Hepatocyte (in vitro differentiated cells): ENCODE measurements at regions not wholly inside any gene's neighbourhood (a gene's known extent, or its start where the extent isn't known, plus 50 kb on each side); places are given as distances from the start of the nearest gene placed in this dataset.
A peak's percentile ranks its signal among the peaks of the same experiment; 100 is the strongest.

Source experiments
- DNase-seq: peaks from one replicate; pipeline ENCODE4 v3.0.0-alpha.2; 2016; ENCODE audit warnings: low spot score
- H2AFZ ChIP-seq: fragments of 200-600 bp; sonication (generic); 2 replicates; pipeline ENCODE4 v1.6.0; 2016; ENCODE audit warnings: antibody characterized with exemption, mild to moderate bottlenecking
- H3K27ac ChIP-seq: fragments of 200-600 bp; sonication (generic); 2 replicates; pipeline ENCODE4 v1.5.1; 2016; ENCODE audit warnings: mild to moderate bottlenecking
- H3K27me3 ChIP-seq: fragments of 200-600 bp; sonication (generic); 2 replicates; pipeline ENCODE4 v1.6.1; 2016
- H3K36me3 ChIP-seq: fragments of 200-600 bp; sonication (generic); replicated peaks from 2 replicates; pipeline ENCODE4 v1.5.1; 2016; ENCODE audit warnings: low read depth; ENCODE audit not compliant: insufficient read depth
- H3K4me1 ChIP-seq: fragments of 200-600 bp; sonication (generic); 2 replicates; pipeline ENCODE4 v1.5.1; 2016; ENCODE audit warnings: mild to moderate bottlenecking, moderate library complexity; ENCODE audit not compliant: insufficient read depth
- H3K4me2 ChIP-seq: fragments of 200-600 bp; sonication (generic); 2 replicates; pipeline ENCODE4 v1.6.0; 2016
- H3K4me3 ChIP-seq: fragments of 200-600 bp; sonication (generic); 2 replicates; pipeline ENCODE4 v1.5.1; 2016; ENCODE audit warnings: mild to moderate bottlenecking
- H3K79me2 ChIP-seq: fragments of 200-600 bp; sonication (generic); 2 replicates; pipeline ENCODE4 v1.6.0; 2017; ENCODE audit warnings: mild to moderate bottlenecking
- H3K9me2 ChIP-seq: fragments of 200-600 bp; sonication (generic); replicated peaks from 2 replicates; pipeline ENCODE4 v1.6.0; 2017; ENCODE audit warnings: mild to moderate bottlenecking; ENCODE audit not compliant: insufficient read depth
- H3K9me3 ChIP-seq: fragments of 200-600 bp; sonication (generic); 2 replicates; pipeline ENCODE4 v1.5.1; 2016; ENCODE audit warnings: low read depth, mild to moderate bottlenecking
- H4K20me1 ChIP-seq: fragments of 200-600 bp; sonication (generic); 2 replicates; pipeline ENCODE4 v1.6.0; 2016; ENCODE audit warnings: mild to moderate bottlenecking; ENCODE audit not compliant: insufficient read depth, poor library complexity, severe bottlenecking
- CTCF ChIP-seq: fragments of 200-600 bp; sonication (generic); IDR thresholded peaks from 2 replicates; pipeline ENCODE4 v1.5.1; 2016; ENCODE audit warnings: antibody characterized with exemption, mild to moderate bottlenecking; ENCODE audit not compliant: poor library complexity
- EZH2 ChIP-seq: fragments of 200-600 bp; sonication (generic); IDR thresholded peaks from 2 replicates; pipeline ENCODE4 v1.6.1; 2016; ENCODE audit warnings: antibody characterized with exemption, mild to moderate bottlenecking, borderline replicate concordance
- EZH2phosphoT487 ChIP-seq: fragments of 200-600 bp; sonication (generic); IDR thresholded peaks from one replicate; pipeline ENCODE4 v1.6.1; 2018; ENCODE audit warnings: antibody characterized with exemption, mild to moderate bottlenecking, low read depth, moderate library complexity; ENCODE audit not compliant: unreplicated experiment, severe bottlenecking
- WGBS: methylation state at CpG from one replicate; pipeline ENCODE4 v1.1.6; 2016; ENCODE audit warnings: low lambda C conversion rate; ENCODE audit errors: missing lambda C conversion rate; 5-methylcytosine and 5-hydroxymethylcytosine counted together

- no peak overlapping the region for H3K27ac ChIP-seq
- no peaks in the 10 kb centered on the region for H3K36me3 ChIP-seq
- H4K20me1 ChIP-seq = no peaks in the 10 kb centered on the region
- TF ChIP-seq CTCF (no peak), EZH2phosphoT487 (no peak), EZH2 (no peak)
- H3K9me2 ChIP-seq = no peaks in the 10 kb centered on the region
- no peaks in the 10 kb centered on the region for H3K4me1 ChIP-seq
- WGBS = 88% methylated on average over 5 of the region's 5 CpGs
- H3K27me3 ChIP-seq = no peaks in the 10 kb centered on the region
- H3K4me2 ChIP-seq = no peak overlapping the region
- H3K9me3 ChIP-seq = no peaks in the 10 kb centered on the region
- H3K4me3 ChIP-seq = no peak overlapping the region
- no peak for DNase-seq
- H2AFZ ChIP-seq = no peak overlapping the region
- no peaks in the 10 kb centered on the region for H3K79me2 ChIP-seq
These were observed 234.7 kb downstream of the NR2F1-AS1 start for GRCh38 chr5:93346301-93346700.

- Histone ChIP-seq H3K27ac (no peak overlapping the region), H4K20me1 (no peaks in the 10 kb centered on the region), H3K9me3 (no peaks in the 10 kb centered on the region), H3K79me2 (no peaks in the 10 kb centered on the region), H3K4me3 (no peak overlapping the region), H3K4me2 (no peak overlapping the region), H3K36me3 (no peaks in the 10 kb centered on the region), H3K9me2 (no peaks in the 10 kb centered on the region), H3K27me3 (no peaks in the 10 kb centered on the region), H2AFZ (no peak overlapping the region), H3K4me1 (no peaks in the 10 kb centered on the region)
- TF ChIP-seq CTCF = no peak
- TF ChIP-seq EZH2 = no peak
- TF ChIP-seq EZH2phosphoT487 = no peak
- 83% methylated on average over 3 of the region's 3 CpGs for WGBS
- DNase-seq = no peak
These were observed 237.4 kb downstream of the NR2F1-AS1 start for GRCh38 chr5:93343570-93343969.

DNA sequence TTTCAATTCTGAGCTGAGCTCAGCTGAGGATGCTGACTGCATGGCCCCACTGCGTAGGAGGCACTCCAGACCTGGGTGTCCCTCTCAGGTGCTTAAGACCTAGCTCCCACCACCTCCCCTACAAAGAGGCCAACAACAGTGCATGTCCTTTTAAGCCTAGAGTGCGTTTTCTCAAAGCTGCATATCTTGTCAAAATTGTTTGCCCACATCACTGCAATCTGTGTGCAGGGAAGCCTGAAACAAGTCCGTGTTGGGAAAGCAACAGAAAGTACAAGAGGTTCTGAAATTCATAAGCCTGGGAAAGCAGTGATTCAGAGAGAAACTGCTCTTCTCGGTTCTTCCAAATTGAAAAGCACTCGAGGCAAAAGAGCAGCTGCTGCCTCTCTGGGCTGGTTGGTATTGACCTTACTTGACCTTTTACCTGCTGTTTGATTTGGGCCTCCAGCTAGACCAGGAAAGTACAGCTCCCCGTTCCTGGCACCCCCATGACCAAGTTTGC, 238.4 kb downstream of the NR2F1-AS1 start:
- no peak for DNase-seq
- no peaks in the 10 kb centered on the region for H3K36me3 ChIP-seq
- no peaks in the 10 kb centered on the region for H3K9me3 ChIP-seq
- no peaks in the 10 kb centered on the region for H3K27me3 ChIP-seq
- H3K27ac ChIP-seq = peak overlapping the region; percentile 6
- H3K4me3 ChIP-seq = no peak overlapping the region
- no peaks in the 10 kb centered on the region for H3K4me1 ChIP-seq
- H3K9me2 ChIP-seq = no peaks in the 10 kb centered on the region
- no peaks in the 10 kb centered on the region for H4K20me1 ChIP-seq
- H2AFZ ChIP-seq = no peak overlapping the region
- TF ChIP-seq EZH2phosphoT487 (no peak), CTCF (no peak), EZH2 (no peak)
- 52% methylated on average over 6 of the region's 6 CpGs for WGBS
- no peak overlapping the region for H3K4me2 ChIP-seq
- no peaks in the 10 kb centered on the region for H3K79me2 ChIP-seq

- no peaks in the 10 kb centered on the region for H3K9me3 ChIP-seq
- no peak overlapping the region for H2AFZ ChIP-seq
- no peak for DNase-seq
- 86% methylated on average over 5 of the region's 5 CpGs for WGBS
- TF ChIP-seq EZH2 (no peak), CTCF (no peak), EZH2phosphoT487 (no peak)
- no peak overlapping the region for H3K4me2 ChIP-seq
- no peaks in the 10 kb centered on the region for H3K4me1 ChIP-seq
- no peaks in the 10 kb centered on the region for H3K79me2 ChIP-seq
- no peaks in the 10 kb centered on the region for H4K20me1 ChIP-seq
- H3K27me3 ChIP-seq = no peaks in the 10 kb centered on the region
- H3K9me2 ChIP-seq = no peaks in the 10 kb centered on the region
- H3K4me3 ChIP-seq = no peak overlapping the region
- no peaks in the 10 kb centered on the region for H3K36me3 ChIP-seq
- H3K27ac ChIP-seq = no peak overlapping the region
These were observed 240.1 kb downstream of the NR2F1-AS1 start for GRCh38 chr5:93340881-93341280.
